Thyroid gland (tissue), 4 donors: ENCODE measurements at regions not wholly inside any gene's neighbourhood (a gene's known extent, or its start where the extent isn't known, plus 50 kb on each side); places are given as distances from the start of the nearest gene placed in this dataset.
A peak's percentile ranks its signal among the peaks of the same experiment; 100 is the strongest.

Experiments
- DNase-seq, 2 donors: peaks; one replicate each; pipeline ENCODE4 v3.0.0-alpha.2; 2019
- H3K27ac ChIP-seq, 3 donors: fragments of 200-600 bp; sonication (generic); 1 replicate in 2 of 3; 2 replicates in 1 of 3; pipeline ENCODE4 v1.5.1; 2016 to 2019; ENCODE audit warnings: mild to moderate bottlenecking in 1 of 3, moderate library complexity in 1 of 3
- H3K27me3 ChIP-seq: fragments of 200-600 bp; sonication (generic); one replicate; pipeline ENCODE4 v1.5.1; 2019
- H3K36me3 ChIP-seq, 2 donors: fragments of 200-600 bp; sonication (generic); one replicate each; pipeline ENCODE4 v1.5.1; 2016 to 2019
- H3K4me1 ChIP-seq, 2 donors: fragments of 200-600 bp; sonication (generic); one replicate each; pipeline ENCODE4 v1.5.1; 2017 to 2019
- H3K4me3 ChIP-seq, 3 donors: fragments of 200-600 bp; sonication (generic); replicated peaks in 1 of 3; 1 replicate in 2 of 3; 2 replicates in 1 of 3; pipeline ENCODE4 v1.5.1; 2016; ENCODE audit warnings: mild to moderate bottlenecking in 1 of 3
- H3K9me3 ChIP-seq: fragments of 200-600 bp; sonication (generic); one replicate; pipeline ENCODE4 v1.5.1; 2017
- CTCF ChIP-seq, 6 experiments: fragments of 200-600 bp in 3 of 6; fragments of 450-650 bp in 3 of 6; sonication (generic) in 3 of 6; IDR thresholded peaks; one replicate each; pipeline ENCODE4 v1.5.1; 2016 to 2019; ENCODE audit warnings: antibody characterized with exemption in 6 of 6, mild to moderate bottlenecking in 2 of 6, inconsistent platforms in 1 of 6, moderate library complexity in 1 of 6
- POLR2A ChIP-seq, 2 donors: fragments of 450-650 bp; IDR thresholded peaks; one replicate each; pipeline ENCODE4 v1.6.1; 2017; ENCODE audit warnings: antibody characterized with exemption in 2 of 2, mild to moderate bottlenecking in 2 of 2, moderate library complexity in 1 of 2
- WGBS, 2 donors: methylation state at CpG; one replicate each; pipeline ENCODE4 v1.1.5; 2017; 5-methylcytosine and 5-hydroxymethylcytosine counted together
- intact Hi-C: fragments of 100-400 bp; cut with DNase I; formaldehyde crosslinking; loops from one replicate; pipeline ENCODE4 v1.15.1; 2023

DNA sequence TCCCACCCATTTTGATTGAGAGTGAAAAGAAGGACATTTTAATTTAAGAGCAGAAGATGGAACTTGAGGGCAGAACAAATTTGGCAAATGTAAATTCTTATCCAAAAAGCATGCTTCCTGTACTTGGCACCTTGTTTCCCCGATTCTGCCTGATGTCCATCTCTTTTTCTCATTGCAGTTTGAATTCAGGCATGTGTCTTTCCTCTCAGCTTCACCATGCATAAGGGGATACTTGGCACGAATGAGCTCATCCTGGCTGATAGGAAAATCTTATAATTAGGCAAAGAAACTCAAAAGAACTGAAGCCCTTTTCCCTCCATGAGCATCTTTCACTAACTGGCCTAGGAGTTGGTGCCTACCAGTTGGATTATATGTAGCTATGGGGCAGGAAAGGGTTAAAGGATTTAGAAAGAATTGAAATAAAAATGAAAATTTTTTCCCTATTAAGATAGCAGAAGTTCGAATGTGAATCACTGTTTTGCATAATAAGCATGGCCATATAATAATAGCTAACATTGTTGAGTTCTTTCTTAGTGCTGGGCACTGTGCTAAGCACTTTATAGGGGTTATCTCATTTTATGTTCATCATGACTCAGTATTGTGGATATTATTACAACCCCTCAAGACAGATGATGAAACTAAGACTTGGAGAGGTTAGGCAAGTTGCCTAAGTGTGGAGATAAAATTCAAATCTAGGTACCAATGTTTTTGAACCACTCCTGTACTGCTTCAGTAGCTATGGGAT is 386.6 kb downstream of the KCNRG start:
- TF ChIP-seq POLR2A (IDR thresholded peaks at IDR 0.05) (no peak), CTCF (IDR thresholded peaks at IDR 0.05) (no peak)
- Histone ChIP-seq H3K27me3 (no peaks in the 10 kb centered on the region), H3K4me3 (no peak overlapping the region), H3K4me1 (peaks cover 44 to 46% of the 10 kb centered on the region in 2 donors), H3K36me3 (no peaks in the 10 kb centered on the region), H3K9me3 (no peaks in the 10 kb centered on the region), H3K27ac (no peak overlapping the region)
- 84 to 87% methylated on average over 3 of the region's 3 CpGs for WGBS, 2 donors
- DNase-seq = no peak
- intact Hi-C loops = loop anchor here (10.0 kb wide), 1 partner anchor 123 kb away; no protein-coding TSS in a partner anchor

DNA sequence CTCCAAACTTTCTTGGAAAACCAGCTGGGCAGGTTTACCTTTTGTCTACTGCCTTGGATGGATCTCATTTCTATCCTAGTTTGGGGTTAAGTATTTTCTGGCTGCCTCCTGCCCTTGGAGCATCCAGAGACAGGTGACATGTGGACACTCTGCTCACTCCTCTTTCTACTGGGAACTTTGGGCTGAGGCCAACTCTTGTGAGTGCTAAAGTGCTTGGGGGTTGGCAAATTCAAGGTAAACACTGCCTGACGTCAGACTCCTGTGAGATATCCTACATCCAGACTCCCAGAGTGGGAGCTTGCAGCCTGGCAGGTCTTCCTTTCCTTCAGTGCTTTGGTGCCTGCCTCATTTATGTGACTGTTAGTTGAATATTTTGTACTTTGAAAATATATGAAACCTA is 388.1 kb downstream of the KCNRG start:
- H3K4me1 ChIP-seq = peaks cover 56 to 59% of the 10 kb centered on the region in 2 donors
- H3K27ac ChIP-seq = peak overlapping the region in 1 of 3 donors; percentile 27
- DNase-seq = peak; percentile 47 to 50
- H3K4me3 ChIP-seq = no peak overlapping the region
- intact Hi-C loops = loop anchor here (10.0 kb wide), 1 partner anchor 121 kb away; no protein-coding TSS in a partner anchor
- 23 to 45% methylated on average over 1 of the region's 1 CpG for whole genome bisulfite sequencing, 2 donors
- TF ChIP-seq CTCF (IDR thresholded peaks at IDR 0.05) = no peak
- no peak for TF ChIP-seq POLR2A (IDR thresholded peaks at IDR 0.05)
- H3K9me3 ChIP-seq = no peaks in the 10 kb centered on the region
- no peaks in the 10 kb centered on the region for H3K27me3 ChIP-seq
- H3K36me3 ChIP-seq = no peaks in the 10 kb centered on the region

DNA sequence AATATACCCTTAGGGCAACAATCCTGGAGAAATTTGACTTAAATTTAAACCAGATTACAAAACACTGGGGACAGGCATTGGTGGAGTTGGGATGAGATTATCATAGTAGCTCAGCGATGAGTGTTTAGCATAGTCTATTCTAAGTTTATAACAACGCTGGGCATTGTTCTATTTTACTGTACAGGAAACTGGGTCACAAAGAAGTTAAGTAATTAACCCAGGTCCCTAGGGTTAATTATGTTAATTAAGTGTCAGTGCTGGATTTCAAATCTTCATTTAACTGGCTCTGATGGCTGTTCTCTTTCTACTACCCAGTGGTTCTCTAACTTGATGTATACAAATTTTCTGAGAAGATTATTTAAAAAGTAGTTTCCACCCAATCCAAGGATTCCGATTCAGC is 388.9 kb downstream of the KCNRG start:
- no peak overlapping the region for H3K4me3 ChIP-seq
- no peaks in the 10 kb centered on the region for H3K9me3 ChIP-seq
- H3K27ac ChIP-seq = peak overlapping the region; percentile 58 to 72 (median 71)
- no peaks in the 10 kb centered on the region for H3K27me3 ChIP-seq
- H3K4me1 ChIP-seq = peaks cover 56 to 59% of the 10 kb centered on the region in 2 donors
- intact Hi-C loops = loop anchor here (10.0 kb wide), 1 partner anchor 121 kb away; no protein-coding TSS in a partner anchor
- TF ChIP-seq POLR2A (IDR thresholded peaks at IDR 0.05) (no peak), CTCF (IDR thresholded peaks at IDR 0.05) (no peak)
- DNase-seq = no peak
- no peaks in the 10 kb centered on the region for H3K36me3 ChIP-seq
- 68 to 83% methylated on average over 3 of the region's 3 CpGs for WGBS, 2 donors

DNA sequence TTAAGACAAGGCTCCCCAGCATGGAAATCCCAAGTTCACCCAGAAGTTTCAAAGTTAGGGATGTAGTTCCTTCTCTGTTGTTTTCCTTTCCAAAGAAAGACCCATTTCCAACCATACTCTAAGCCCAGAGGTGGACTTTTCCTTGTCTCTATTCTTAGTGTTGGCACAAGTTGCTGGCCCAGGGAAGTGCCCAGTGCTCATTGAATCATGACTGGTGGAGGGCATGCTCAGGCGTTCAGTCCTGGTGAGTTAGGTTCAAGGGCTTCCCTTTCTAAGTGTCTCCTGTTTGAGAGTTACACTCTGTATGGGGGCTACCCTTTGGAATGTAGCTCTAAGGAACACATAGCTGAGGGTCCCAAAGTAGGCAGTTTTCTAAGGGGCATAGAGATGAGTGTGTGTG is 389.5 kb downstream of the KCNRG start:
- DNase-seq = peak; percentile 85 to 87
- Histone ChIP-seq H3K9me3 (no peaks in the 10 kb centered on the region), H3K27ac (peak overlapping the region; percentile 58 to 72 (median 71)), H3K4me3 (no peak overlapping the region), H3K4me1 (peaks cover 56 to 59% of the 10 kb centered on the region in 2 donors), H3K27me3 (no peaks in the 10 kb centered on the region), H3K36me3 (no peaks in the 10 kb centered on the region)
- TF ChIP-seq CTCF (IDR thresholded peaks at IDR 0.05) = no peak
- TF ChIP-seq POLR2A (IDR thresholded peaks at IDR 0.05) = no peak
- 32 to 50% methylated on average over 1 of the region's 1 CpG for WGBS, 2 donors
- intact Hi-C loops = loop anchor here (10.0 kb wide), 1 partner anchor 120 kb away; no protein-coding TSS in a partner anchor

GRCh38 chr13:50406831-50407230 is 391.6 kb downstream of the KCNRG start:
- Histone ChIP-seq H3K4me3 (no peak overlapping the region), H3K4me1 (peaks cover 49 to 67% of the 10 kb centered on the region in 2 donors), H3K27ac (peak overlapping the region; percentile 46 to 62 (median 50)), H3K36me3 (no peaks in the 10 kb centered on the region), H3K9me3 (no peaks in the 10 kb centered on the region), H3K27me3 (no peaks in the 10 kb centered on the region)
- intact Hi-C loops = loop anchor here (10.0 kb wide), 1 partner anchor 118 kb away; no protein-coding TSS in a partner anchor
- TF ChIP-seq CTCF (IDR thresholded peaks at IDR 0.05) = no peak
- TF ChIP-seq POLR2A (IDR thresholded peaks at IDR 0.05) = no peak
- peak; percentile 32 to 41 for DNase-seq
- WGBS, 2 donors = 32 to 54% methylated on average over 3 of the region's 3 CpGs
